ENCODE measurements at regions not wholly inside any gene's neighbourhood (a gene's known extent, or its start where the extent isn't known, plus 50 kb on each side); places are given as distances from the start of the nearest gene placed in this dataset.

DNA sequence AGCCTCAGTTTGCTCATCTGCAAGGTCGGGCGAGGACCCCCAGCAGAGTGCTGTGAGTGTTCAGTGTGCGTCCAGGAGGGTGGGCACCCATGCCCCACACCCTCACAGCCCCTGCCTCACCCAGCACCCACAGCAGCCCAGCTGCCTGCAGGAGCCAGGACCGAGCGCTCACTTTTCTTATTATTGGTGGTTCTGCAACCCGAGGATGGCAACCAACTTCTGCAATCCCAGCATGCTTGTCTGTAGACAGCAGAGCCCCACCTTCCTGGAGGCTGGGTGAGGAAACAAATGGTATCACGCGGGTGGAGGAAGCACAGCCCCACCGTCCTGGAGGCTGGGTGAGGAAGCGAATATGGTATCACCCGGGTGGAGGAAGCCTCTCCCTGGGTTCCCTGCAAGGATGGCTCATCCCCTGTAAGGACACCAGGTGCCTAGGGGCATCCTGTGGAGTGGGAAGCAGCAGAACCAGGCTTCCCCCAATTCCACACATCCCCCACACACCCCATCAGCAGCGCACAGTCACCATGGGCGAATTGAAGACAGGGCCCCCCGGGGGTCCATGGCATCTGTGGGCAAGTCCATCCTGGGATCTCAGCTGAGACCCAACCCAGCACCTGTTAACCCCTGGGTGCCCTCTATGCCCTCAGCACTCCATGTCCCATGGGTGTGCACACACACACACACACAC, 220.5 kb upstream of the RAB6C start:
- TF ChIP-seq, protein P1, sequence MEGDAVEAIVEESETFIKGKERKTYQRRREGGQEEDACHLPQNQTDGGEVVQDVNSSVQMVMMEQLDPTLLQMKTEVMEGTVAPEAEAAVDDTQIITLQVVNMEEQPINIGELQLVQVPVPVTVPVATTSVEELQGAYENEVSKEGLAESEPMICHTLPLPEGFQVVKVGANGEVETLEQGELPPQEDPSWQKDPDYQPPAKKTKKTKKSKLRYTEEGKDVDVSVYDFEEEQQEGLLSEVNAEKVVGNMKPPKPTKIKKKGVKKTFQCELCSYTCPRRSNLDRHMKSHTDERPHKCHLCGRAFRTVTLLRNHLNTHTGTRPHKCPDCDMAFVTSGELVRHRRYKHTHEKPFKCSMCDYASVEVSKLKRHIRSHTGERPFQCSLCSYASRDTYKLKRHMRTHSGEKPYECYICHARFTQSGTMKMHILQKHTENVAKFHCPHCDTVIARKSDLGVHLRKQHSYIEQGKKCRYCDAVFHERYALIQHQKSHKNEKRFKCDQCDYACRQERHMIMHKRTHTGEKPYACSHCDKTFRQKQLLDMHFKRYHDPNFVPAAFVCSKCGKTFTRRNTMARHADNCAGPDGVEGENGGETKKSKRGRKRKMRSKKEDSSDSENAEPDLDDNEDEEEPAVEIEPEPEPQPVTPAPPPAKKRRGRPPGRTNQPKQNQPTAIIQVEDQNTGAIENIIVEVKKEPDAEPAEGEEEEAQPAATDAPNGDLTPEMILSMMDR (IDR thresholded peaks at IDR 0.05), result no peak
- TF ChIP-seq POLR2A (IDR thresholded peaks at IDR 0.05), result no peak

Measured in Peyer's patch (tissue), 4 donors.